ENCODE measurements at regions not wholly inside any gene's neighbourhood (a gene's known extent, or its start where the extent isn't known, plus 50 kb on each side); places are given as distances from the start of the nearest gene placed in this dataset.

DNA sequence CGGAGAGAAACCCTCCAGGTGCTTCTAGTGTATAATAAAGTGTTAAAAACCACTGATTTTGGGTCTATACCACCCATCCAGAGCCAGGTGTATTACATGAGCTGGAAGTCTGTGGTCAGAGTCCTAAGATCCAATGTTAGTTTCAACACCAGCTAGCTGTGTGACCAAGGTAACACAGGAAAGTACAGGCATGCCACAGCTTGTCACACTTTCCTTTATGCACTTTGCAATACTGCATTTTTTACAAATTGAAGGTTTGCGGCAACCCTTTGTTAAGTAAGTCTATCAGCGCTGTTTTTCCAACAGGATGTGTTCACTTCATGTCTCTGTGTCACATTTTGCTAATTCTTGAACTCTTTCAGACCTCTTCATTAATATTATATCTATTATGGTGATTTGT lies 201.3 kb upstream of the PRICKLE2 start:
- TF ChIP-seq, protein P1, sequence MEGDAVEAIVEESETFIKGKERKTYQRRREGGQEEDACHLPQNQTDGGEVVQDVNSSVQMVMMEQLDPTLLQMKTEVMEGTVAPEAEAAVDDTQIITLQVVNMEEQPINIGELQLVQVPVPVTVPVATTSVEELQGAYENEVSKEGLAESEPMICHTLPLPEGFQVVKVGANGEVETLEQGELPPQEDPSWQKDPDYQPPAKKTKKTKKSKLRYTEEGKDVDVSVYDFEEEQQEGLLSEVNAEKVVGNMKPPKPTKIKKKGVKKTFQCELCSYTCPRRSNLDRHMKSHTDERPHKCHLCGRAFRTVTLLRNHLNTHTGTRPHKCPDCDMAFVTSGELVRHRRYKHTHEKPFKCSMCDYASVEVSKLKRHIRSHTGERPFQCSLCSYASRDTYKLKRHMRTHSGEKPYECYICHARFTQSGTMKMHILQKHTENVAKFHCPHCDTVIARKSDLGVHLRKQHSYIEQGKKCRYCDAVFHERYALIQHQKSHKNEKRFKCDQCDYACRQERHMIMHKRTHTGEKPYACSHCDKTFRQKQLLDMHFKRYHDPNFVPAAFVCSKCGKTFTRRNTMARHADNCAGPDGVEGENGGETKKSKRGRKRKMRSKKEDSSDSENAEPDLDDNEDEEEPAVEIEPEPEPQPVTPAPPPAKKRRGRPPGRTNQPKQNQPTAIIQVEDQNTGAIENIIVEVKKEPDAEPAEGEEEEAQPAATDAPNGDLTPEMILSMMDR (conservative IDR thresholded peaks at IDR 0.05 in 1 of 2, IDR thresholded peaks at IDR 0.05 in 1 of 2; ENCODE audit: low read depth in 1 of 2, low read length in 2 of 2): no peak
- no peak for TF ChIP-seq EZH2 (IDR thresholded peaks at IDR 0.05; ENCODE audit: low read length, missing control alignments)
